ENCODE measurements at regions not wholly inside any gene's neighbourhood (a gene's known extent, or its start where the extent isn't known, plus 50 kb on each side); places are given as distances from the start of the nearest gene placed in this dataset.
"Not testable (repeated sequence)": the region's sequence is repeated elsewhere in the genome, so short reads cannot be mapped to it uniquely, and the experiment has no call there.

GRCh38 chr13:72657379-72657778 is 70.0 kb downstream of the MZT1 start:
- DNase-seq, result no peak

GRCh38 chr13:72656357-72656756 is 71.1 kb downstream of the MZT1 start:
- DNase-seq, result no peak

GRCh38 chr13:72653506-72653905 is 73.9 kb downstream of the MZT1 start:
- DNase-seq, result no peak

- no peak for DNase-seq
Measured at GRCh38 chr13:72652681-72653080, 74.7 kb downstream of the MZT1 start.

- DNase-seq, result no peak
Measured at GRCh38 chr13:72651144-72651543, 76.3 kb downstream of the MZT1 start.

GRCh38 chr13:72650051-72650700 is 77.3 kb downstream of the MZT1 start:
- no peak for DNase-seq

- DNase-seq, result no peak
Measured at GRCh38 chr13:72648513-72649065, 78.8 kb downstream of the MZT1 start.

GRCh38 chr13:72647422-72647821 is 80.0 kb downstream of the MZT1 start:
- no peak for DNase-seq

- no peak for DNase-seq
Measured at GRCh38 chr13:72645521-72645920, 81.9 kb downstream of the MZT1 start.

GRCh38 chr13:72643311-72643989 is 84.0 kb downstream of the MZT1 start:
- peak in 3 of 4 experiments; percentile 1 to 23 (median 13) for DNase-seq

GRCh38 chr13:72639377-72639776 is 88.1 kb downstream of the MZT1 start:
- DNase-seq, result no peak

- DNase-seq, result no peak
Measured at GRCh38 chr13:72638059-72638815, 89.2 kb downstream of the MZT1 start.

GRCh38 chr13:72637561-72637960 is 89.9 kb downstream of the MZT1 start:
- no peak for DNase-seq

- no peak for DNase-seq
Measured at GRCh38 chr13:72634859-72635258, 92.6 kb downstream of the MZT1 start.

- no peak for DNase-seq
Measured at GRCh38 chr13:72622546-72622945, 104.9 kb downstream of the MZT1 start.

GRCh38 chr13:72620874-72621273 is 106.6 kb downstream of the MZT1 start:
- DNase-seq, result no peak

- no peak for DNase-seq
Measured at GRCh38 chr13:72617951-72618350, 109.5 kb downstream of the MZT1 start.

GRCh38 chr13:72617186-72617585 is 110.2 kb downstream of the MZT1 start:
- no peak for DNase-seq

- DNase-seq, result not testable (repeated sequence)
Measured at GRCh38 chr13:72610251-72610891, 117.1 kb downstream of the MZT1 start.

GRCh38 chr13:72599178-72599743 is 128.2 kb downstream of the MZT1 start:
- DNase-seq, result no peak

- no peak for DNase-seq
Measured at GRCh38 chr13:72590091-72590740, 137.2 kb downstream of the MZT1 start.

- DNase-seq, result no peak
Measured at GRCh38 chr13:72586518-72586917, 140.9 kb downstream of the MZT1 start.
